ENCODE measurements at regions not wholly inside any gene's neighbourhood (a gene's known extent, or its start where the extent isn't known, plus 50 kb on each side); places are given as distances from the start of the nearest gene placed in this dataset.

GRCh38 chr17:77072670-77073069, 68.1 kb upstream of the SEC14L1 start:
- TF ChIP-seq, protein P1, sequence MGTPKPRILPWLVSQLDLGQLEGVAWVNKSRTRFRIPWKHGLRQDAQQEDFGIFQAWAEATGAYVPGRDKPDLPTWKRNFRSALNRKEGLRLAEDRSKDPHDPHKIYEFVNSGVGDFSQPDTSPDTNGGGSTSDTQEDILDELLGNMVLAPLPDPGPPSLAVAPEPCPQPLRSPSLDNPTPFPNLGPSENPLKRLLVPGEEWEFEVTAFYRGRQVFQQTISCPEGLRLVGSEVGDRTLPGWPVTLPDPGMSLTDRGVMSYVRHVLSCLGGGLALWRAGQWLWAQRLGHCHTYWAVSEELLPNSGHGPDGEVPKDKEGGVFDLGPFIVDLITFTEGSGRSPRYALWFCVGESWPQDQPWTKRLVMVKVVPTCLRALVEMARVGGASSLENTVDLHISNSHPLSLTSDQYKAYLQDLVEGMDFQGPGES (IDR thresholded peaks at IDR 0.05; ENCODE audit: low read depth, low read length), result no peak
- TF ChIP-seq TEAD4 (IDR thresholded peaks at IDR 0.05; ENCODE audit: borderline replicate concordance, insufficient read depth) (no peak), CTCF (IDR thresholded peaks at IDR 0.05) (no peak), SIN3A (IDR thresholded peaks at IDR 0.05; ENCODE audit: borderline replicate concordance, low read depth, low read length) (no peak)
